H1 (cell line): ENCODE measurements at regions not wholly inside any gene's neighbourhood (a gene's known extent, or its start where the extent isn't known, plus 50 kb on each side); places are given as distances from the start of the nearest gene placed in this dataset.

Experiments
- BCL11A ChIP-seq, 2 experiments: IDR thresholded peaks; one replicate each; pipeline ENCODE4 v1.6.1; 2011; ENCODE audit warnings: low read depth in 2 of 2, low read length in 2 of 2, mild to moderate bottlenecking in 2 of 2
- CHD7 ChIP-seq: fragments of 300-600 bp; sonication (generic); IDR thresholded peaks from 2 replicates; pipeline ENCODE4 v1.7.1; 2012; ENCODE audit warnings: low read length, moderate library complexity, mild to moderate bottlenecking, inconsistent platforms; ENCODE audit not compliant: insufficient replicate concordance
- EZH2 ChIP-seq: fragments of 200-600 bp; sonication (generic); IDR thresholded peaks from 2 replicates; pipeline ENCODE4 v1.7.1; 2012; ENCODE audit warnings: low read depth, mild to moderate bottlenecking, moderate library complexity, low read length, inconsistent platforms; ENCODE audit not compliant: severe bottlenecking
- FOSL1 ChIP-seq: IDR thresholded peaks from 2 replicates; pipeline ENCODE4 v1.6.1; 2011; ENCODE audit warnings: mild to moderate bottlenecking, low read depth, low read length, moderate library complexity; ENCODE audit not compliant: insufficient read depth
- JUN ChIP-seq: IDR thresholded peaks from 2 replicates; pipeline ENCODE4 v1.6.1; 2011; ENCODE audit warnings: low read depth, mild to moderate bottlenecking, improper control_type of control experiment, low read length
- NANOG ChIP-seq: IDR thresholded peaks from 2 replicates; pipeline ENCODE4 v1.6.1; 2011; ENCODE audit warnings: low read length, low read depth, mild to moderate bottlenecking, inconsistent platforms; ENCODE audit not compliant: insufficient read depth, poor library complexity, severe bottlenecking
- NRF1 ChIP-seq: IDR thresholded peaks from 2 replicates; pipeline ENCODE4 v1.6.1; 2011; ENCODE audit warnings: mild to moderate bottlenecking, low read depth, low read length, improper control_type of control experiment
- RXRA ChIP-seq: IDR thresholded peaks from 2 replicates; pipeline ENCODE4 v1.6.1; 2011; ENCODE audit warnings: low read depth, mild to moderate bottlenecking, low read length, moderate library complexity; ENCODE audit not compliant: insufficient read depth
- SP4 ChIP-seq: IDR thresholded peaks from 2 replicates; pipeline ENCODE4 v1.6.1; 2012; ENCODE audit warnings: low read length, inconsistent platforms
- SRF ChIP-seq: IDR thresholded peaks from 2 replicates; pipeline ENCODE4 v1.6.1; 2011; ENCODE audit warnings: mild to moderate bottlenecking, low read depth, low read length, moderate library complexity
- TAF7 ChIP-seq: optimal IDR thresholded peaks from 2 replicates; pipeline ENCODE3; 2011; ENCODE audit warnings: low read depth, mild to moderate bottlenecking, inconsistent platforms, low read length, moderate library complexity, borderline replicate concordance

GRCh38 chr5:87784879-87785495, 372.3 kb upstream of the CCNH start (continued):
- TF ChIP-seq CHD7 (no peak), NRF1 (no peak), TAF7 (no peak), NANOG (no peak), SP4 (no peak), BCL11A (IDR thresholded peaks at IDR 0.05; ENCODE audit: low read depth in 2 of 2, low read length in 2 of 2) (no peak), SRF (no peak), RXRA (no peak), JUN (no peak), EZH2 (no peak), FOSL1 (no peak)
